HG03575 (cell line): ENCODE measurements at regions not wholly inside any gene's neighbourhood (a gene's known extent, or its start where the extent isn't known, plus 50 kb on each side); places are given as distances from the start of the nearest gene placed in this dataset.

ENCODE experiments used
- ATAC-seq: cut with Tn5 transposase; IDR thresholded peaks from one replicate; pipeline ENCODE4 v1.9.1; 2021; ENCODE audit not compliant: unreplicated experiment, insufficient number of reproducible peaks, low FRiP score; ENCODE audit errors: extremely low read depth

DNA sequence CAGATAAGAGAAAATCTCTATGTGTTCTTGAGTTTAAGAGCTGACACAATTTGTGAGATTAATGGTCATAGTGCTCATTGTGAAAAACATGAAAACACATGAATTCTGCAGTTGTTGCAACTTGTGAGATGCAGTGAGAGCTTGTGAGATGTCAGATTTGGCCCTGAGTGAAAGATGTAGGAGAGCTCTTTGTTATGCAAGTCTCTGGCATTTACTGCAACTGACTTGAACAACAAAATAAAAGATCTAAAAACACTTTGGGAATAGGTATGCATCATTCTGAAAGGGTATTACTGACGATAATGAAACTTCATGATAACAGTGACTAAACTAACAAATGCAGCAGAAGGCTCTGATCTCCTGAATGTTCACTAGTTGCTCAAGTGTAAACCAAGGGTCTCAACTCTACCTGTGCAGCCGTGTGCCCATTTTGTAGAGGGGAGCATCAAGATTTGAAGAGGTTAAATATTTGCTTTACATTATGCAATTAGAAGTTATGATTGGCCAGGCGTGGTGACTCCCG lies 50.8 kb upstream of the SMIM36 start:
- no peak for ATAC-seq

DNA sequence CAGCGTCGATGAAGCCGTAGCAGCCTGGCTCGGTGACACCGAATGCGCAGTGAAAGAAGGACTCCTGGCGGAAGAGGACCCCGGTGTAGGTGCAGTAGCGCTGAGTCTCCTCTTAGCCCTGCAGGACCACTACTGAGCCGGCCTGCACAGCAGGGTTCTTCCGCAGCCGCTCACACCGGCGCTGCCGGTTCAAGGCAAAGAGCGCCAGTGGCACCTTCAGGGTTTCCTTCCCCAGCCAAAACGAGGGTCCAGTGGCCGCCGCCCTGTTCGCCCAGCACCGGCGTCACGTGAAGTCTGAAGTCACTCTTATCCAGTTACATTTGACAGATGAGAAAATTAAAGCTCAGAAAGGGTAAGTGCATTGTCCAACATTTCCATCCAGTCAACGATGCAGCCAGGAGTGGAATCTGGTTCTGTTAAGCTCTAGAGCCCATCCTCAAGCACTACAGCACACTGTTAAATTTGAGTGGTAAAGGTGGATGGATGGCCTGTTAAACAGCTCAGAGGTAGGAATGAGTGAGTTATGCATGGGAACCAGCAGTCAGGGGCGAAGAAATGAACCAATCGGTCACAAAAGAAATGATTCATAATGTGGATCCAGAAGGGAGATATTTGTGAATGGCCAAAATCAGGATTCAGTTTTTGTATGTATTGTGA lies 50.2 kb upstream of the SMIM36 start:
- ATAC-seq = no peak
